Transverse colon (tissue), 3 donors: ENCODE measurements at regions not wholly inside any gene's neighbourhood (a gene's known extent, or its start where the extent isn't known, plus 50 kb on each side); places are given as distances from the start of the nearest gene placed in this dataset.

Source experiments
- CTCF ChIP-seq, 5 experiments: fragments of 200-600 bp in 3 of 5; fragments of 450-650 bp in 2 of 5; sonication (generic) in 3 of 5; IDR thresholded peaks; 1 replicate in 2 of 5; 2 replicates in 3 of 5; pipeline ENCODE4 v1.5.1; 2016 to 2017; ENCODE audit warnings: antibody characterized with exemption in 5 of 5, inconsistent platforms in 3 of 5, mild to moderate bottlenecking in 2 of 5, moderate library complexity in 1 of 5
- POLR2A ChIP-seq: fragments of 450-650 bp; IDR thresholded peaks from one replicate; pipeline ENCODE4 v1.6.1; 2016; ENCODE audit warnings: antibody characterized with exemption, mild to moderate bottlenecking, moderate library complexity

GRCh38 chr7:131948434-131949053 lies 392.1 kb upstream of the PODXL start:
- TF ChIP-seq CTCF (IDR thresholded peaks at IDR 0.05), result no peak
- TF ChIP-seq POLR2A, result no peak
